Fibroblast of lung (primary cell): ENCODE measurements at regions not wholly inside any gene's neighbourhood (a gene's known extent, or its start where the extent isn't known, plus 50 kb on each side); places are given as distances from the start of the nearest gene placed in this dataset.

ENCODE experiments used
- DNase-seq, 2 donors: peaks; one replicate each; pipeline versions ENCODE4 v3.0.0 to v3.0.0-alpha.2; 2010; ENCODE audit warnings: low read depth in 2 of 2
- H2AFZ ChIP-seq: 2 replicates; pipeline ENCODE4 v1.5.1; 2012; ENCODE audit warnings: low read length, control low read depth, inconsistent platforms
- H3K27ac ChIP-seq: 2 replicates; pipeline ENCODE4 v1.5.1; 2011; ENCODE audit warnings: low read length, control low read depth; ENCODE audit not compliant: insufficient read depth
- H3K27me3 ChIP-seq: 2 replicates; pipeline ENCODE4 v1.5.1; 2011; ENCODE audit warnings: mild to moderate bottlenecking, low read length; ENCODE audit not compliant: control insufficient read depth, insufficient read depth
- H3K36me3 ChIP-seq: 2 replicates; pipeline ENCODE4 v1.5.1; 2011; ENCODE audit warnings: low read length; ENCODE audit not compliant: control insufficient read depth, insufficient read depth
- H3K4me1 ChIP-seq: 2 replicates; pipeline ENCODE4 v1.5.1; 2011; ENCODE audit warnings: low read length; ENCODE audit not compliant: control insufficient read depth, insufficient read depth; ENCODE audit errors: extremely low read depth
- H3K4me2 ChIP-seq: 2 replicates; pipeline ENCODE4 v1.5.1; 2011; ENCODE audit warnings: low read length, control low read depth; ENCODE audit not compliant: insufficient read depth; ENCODE audit errors: extremely low read depth
- H3K4me3 ChIP-seq, 4 experiments: fragments of 200-600 bp in 1 of 4; sonication (generic) in 1 of 4; replicated peaks in 1 of 4; 2 replicates each; pipeline ENCODE4 v1.5.1; 2011 to 2016; ENCODE audit warnings: low read length in 4 of 4, low read depth in 3 of 4, mild to moderate bottlenecking in 3 of 4, control low read depth in 2 of 4, inconsistent platforms in 1 of 4, mixed read lengths in 1 of 4; ENCODE audit not compliant: insufficient read depth in 1 of 4; ENCODE audit errors: control extremely low read depth in 1 of 4
- H3K79me2 ChIP-seq: 2 replicates; pipeline ENCODE4 v1.5.1; 2012; ENCODE audit warnings: mild to moderate bottlenecking, low read length, inconsistent platforms; ENCODE audit not compliant: control insufficient read depth, insufficient read depth
- H3K9ac ChIP-seq: 2 replicates; pipeline ENCODE4 v1.5.1; 2011; ENCODE audit warnings: mild to moderate bottlenecking, low read length, control low read depth; ENCODE audit not compliant: insufficient read depth
- H3K9me3 ChIP-seq: 2 replicates; pipeline ENCODE4 v1.5.1; 2012; ENCODE audit warnings: low read depth, low read length; ENCODE audit not compliant: control insufficient read depth, insufficient read depth
- H4K20me1 ChIP-seq: 2 replicates; pipeline ENCODE4 v1.5.1; 2011; ENCODE audit warnings: low read length; ENCODE audit not compliant: control insufficient read depth, insufficient read depth; ENCODE audit errors: extremely low read depth
- CTCF ChIP-seq, 2 donors: IDR thresholded peaks in 1 of 2; conservative IDR thresholded peaks in 1 of 2; 1 replicate in 1 of 2; 2 replicates in 1 of 2; pipeline ENCODE4 v1.5.1; 2011 to 2012; ENCODE audit warnings: low read length in 2 of 2, control low read depth in 1 of 2, inconsistent platforms in 1 of 2, low read depth in 1 of 2, mild to moderate bottlenecking in 1 of 2
- EZH2 ChIP-seq: IDR thresholded peaks from 2 replicates; pipeline ENCODE4 v1.5.1; 2012; ENCODE audit warnings: low read length, control low read depth, mild to moderate bottlenecking; ENCODE audit errors: missing control alignments

GRCh38 chr13:59409211-59409610, 754.5 kb downstream of the DIAPH3 start:
- no peak overlapping the region for H3K4me3 ChIP-seq
- no peaks in the 10 kb centered on the region for H3K27me3 ChIP-seq
- no peak for TF ChIP-seq CTCF (conservative IDR thresholded peaks at IDR 0.05 in 1 of 2, IDR thresholded peaks at IDR 0.05 in 1 of 2; ENCODE audit: low read depth in 1 of 2, low read length in 2 of 2)
- TF ChIP-seq EZH2 = no peak
- no peak overlapping the region for H3K9ac ChIP-seq
- no peaks in the 10 kb centered on the region for H3K9me3 ChIP-seq
- H3K79me2 ChIP-seq = no peaks in the 10 kb centered on the region
- no peak overlapping the region for H3K4me2 ChIP-seq
- H4K20me1 ChIP-seq = no peaks in the 10 kb centered on the region
- no peaks in the 10 kb centered on the region for H3K36me3 ChIP-seq
- no peaks in the 10 kb centered on the region for H3K4me1 ChIP-seq
- DNase-seq = peak; percentile 70 to 77
- no peak overlapping the region for H2AFZ ChIP-seq
- no peak overlapping the region for H3K27ac ChIP-seq

GRCh38 chr13:59409634-59410200, 754.0 kb downstream of the DIAPH3 start:
- peak in 1 of 2 donors; percentile 21 for DNase-seq
- no peak overlapping the region for H3K4me2 ChIP-seq
- H3K9me3 ChIP-seq = no peaks in the 10 kb centered on the region
- H4K20me1 ChIP-seq = no peaks in the 10 kb centered on the region
- no peaks in the 10 kb centered on the region for H3K36me3 ChIP-seq
- H3K4me3 ChIP-seq = no peak overlapping the region
- no peak overlapping the region for H3K9ac ChIP-seq
- no peak overlapping the region for H3K27ac ChIP-seq
- no peaks in the 10 kb centered on the region for H3K4me1 ChIP-seq
- TF ChIP-seq EZH2 (no peak), CTCF (conservative IDR thresholded peaks at IDR 0.05 in 1 of 2, IDR thresholded peaks at IDR 0.05 in 1 of 2; ENCODE audit: low read depth in 1 of 2, low read length in 2 of 2) (no peak)
- H3K27me3 ChIP-seq = no peaks in the 10 kb centered on the region
- no peaks in the 10 kb centered on the region for H3K79me2 ChIP-seq
- H2AFZ ChIP-seq = no peak overlapping the region

GRCh38 chr13:59413126-59413525, 750.6 kb downstream of the DIAPH3 start:
- Histone ChIP-seq H3K27ac (no peak overlapping the region), H3K4me2 (no peak overlapping the region), H4K20me1 (no peaks in the 10 kb centered on the region), H3K27me3 (no peaks in the 10 kb centered on the region), H3K4me3 (no peak overlapping the region), H3K9ac (no peak overlapping the region), H3K9me3 (no peaks in the 10 kb centered on the region), H3K79me2 (no peaks in the 10 kb centered on the region), H3K36me3 (no peaks in the 10 kb centered on the region), H3K4me1 (no peaks in the 10 kb centered on the region), H2AFZ (no peak overlapping the region)
- TF ChIP-seq CTCF (conservative IDR thresholded peaks at IDR 0.05 in 1 of 2, IDR thresholded peaks at IDR 0.05 in 1 of 2; ENCODE audit: low read depth in 1 of 2, low read length in 2 of 2) (no peak), EZH2 (no peak)
- peak in 1 of 2 donors; percentile 30 for DNase-seq
